Fibroblast of lung (primary cell): ENCODE measurements at regions not wholly inside any gene's neighbourhood (a gene's known extent, or its start where the extent isn't known, plus 50 kb on each side); places are given as distances from the start of the nearest gene placed in this dataset.

Experiments
- DNase-seq, 2 donors: peaks; one replicate each; pipeline versions ENCODE4 v3.0.0 to v3.0.0-alpha.2; 2010; ENCODE audit warnings: low read depth in 2 of 2
- H2AFZ ChIP-seq: 2 replicates; pipeline ENCODE4 v1.5.1; 2012; ENCODE audit warnings: low read length, control low read depth, inconsistent platforms
- H3K27ac ChIP-seq: 2 replicates; pipeline ENCODE4 v1.5.1; 2011; ENCODE audit warnings: low read length, control low read depth; ENCODE audit not compliant: insufficient read depth
- H3K27me3 ChIP-seq: 2 replicates; pipeline ENCODE4 v1.5.1; 2011; ENCODE audit warnings: mild to moderate bottlenecking, low read length; ENCODE audit not compliant: control insufficient read depth, insufficient read depth
- H3K36me3 ChIP-seq: 2 replicates; pipeline ENCODE4 v1.5.1; 2011; ENCODE audit warnings: low read length; ENCODE audit not compliant: control insufficient read depth, insufficient read depth
- H3K4me1 ChIP-seq: 2 replicates; pipeline ENCODE4 v1.5.1; 2011; ENCODE audit warnings: low read length; ENCODE audit not compliant: control insufficient read depth, insufficient read depth; ENCODE audit errors: extremely low read depth
- H3K4me2 ChIP-seq: 2 replicates; pipeline ENCODE4 v1.5.1; 2011; ENCODE audit warnings: low read length, control low read depth; ENCODE audit not compliant: insufficient read depth; ENCODE audit errors: extremely low read depth
- H3K4me3 ChIP-seq, 4 experiments: fragments of 200-600 bp in 1 of 4; sonication (generic) in 1 of 4; replicated peaks in 1 of 4; 2 replicates each; pipeline ENCODE4 v1.5.1; 2011 to 2016; ENCODE audit warnings: low read length in 4 of 4, low read depth in 3 of 4, mild to moderate bottlenecking in 3 of 4, control low read depth in 2 of 4, inconsistent platforms in 1 of 4, mixed read lengths in 1 of 4; ENCODE audit not compliant: insufficient read depth in 1 of 4; ENCODE audit errors: control extremely low read depth in 1 of 4
- H3K79me2 ChIP-seq: 2 replicates; pipeline ENCODE4 v1.5.1; 2012; ENCODE audit warnings: mild to moderate bottlenecking, low read length, inconsistent platforms; ENCODE audit not compliant: control insufficient read depth, insufficient read depth
- H3K9ac ChIP-seq: 2 replicates; pipeline ENCODE4 v1.5.1; 2011; ENCODE audit warnings: mild to moderate bottlenecking, low read length, control low read depth; ENCODE audit not compliant: insufficient read depth
- H3K9me3 ChIP-seq: 2 replicates; pipeline ENCODE4 v1.5.1; 2012; ENCODE audit warnings: low read depth, low read length; ENCODE audit not compliant: control insufficient read depth, insufficient read depth
- H4K20me1 ChIP-seq: 2 replicates; pipeline ENCODE4 v1.5.1; 2011; ENCODE audit warnings: low read length; ENCODE audit not compliant: control insufficient read depth, insufficient read depth; ENCODE audit errors: extremely low read depth
- CTCF ChIP-seq, 2 donors: IDR thresholded peaks in 1 of 2; conservative IDR thresholded peaks in 1 of 2; 1 replicate in 1 of 2; 2 replicates in 1 of 2; pipeline ENCODE4 v1.5.1; 2011 to 2012; ENCODE audit warnings: low read length in 2 of 2, control low read depth in 1 of 2, inconsistent platforms in 1 of 2, low read depth in 1 of 2, mild to moderate bottlenecking in 1 of 2
- EZH2 ChIP-seq: IDR thresholded peaks from 2 replicates; pipeline ENCODE4 v1.5.1; 2012; ENCODE audit warnings: low read length, control low read depth, mild to moderate bottlenecking; ENCODE audit errors: missing control alignments

GRCh38 chr9:73684601-73685000 lies 532.9 kb downstream of the ANXA1 start:
- Histone ChIP-seq H3K27me3 (no peaks in the 10 kb centered on the region), H3K4me3 (no peak overlapping the region), H3K4me1 (no peaks in the 10 kb centered on the region), H3K4me2 (no peak overlapping the region), H3K9ac (no peak overlapping the region), H4K20me1 (no peaks in the 10 kb centered on the region), H3K36me3 (no peaks in the 10 kb centered on the region), H3K27ac (no peak overlapping the region), H2AFZ (no peak overlapping the region), H3K79me2 (no peaks in the 10 kb centered on the region), H3K9me3 (no peaks in the 10 kb centered on the region)
- peak in 1 of 2 donors; percentile 73 for DNase-seq
- TF ChIP-seq EZH2 (no peak), CTCF (conservative IDR thresholded peaks at IDR 0.05 in 1 of 2, IDR thresholded peaks at IDR 0.05 in 1 of 2; ENCODE audit: low read depth in 1 of 2, low read length in 2 of 2) (no peak)

GRCh38 chr9:73685786-73686185 lies 534.1 kb downstream of the ANXA1 start:
- H4K20me1 ChIP-seq: no peaks in the 10 kb centered on the region
- DNase-seq: no peak
- H3K9ac ChIP-seq: no peak overlapping the region
- no peak for TF ChIP-seq CTCF (conservative IDR thresholded peaks at IDR 0.05 in 1 of 2, IDR thresholded peaks at IDR 0.05 in 1 of 2; ENCODE audit: low read depth in 1 of 2, low read length in 2 of 2)
- no peak for TF ChIP-seq EZH2
- H3K36me3 ChIP-seq: no peaks in the 10 kb centered on the region
- no peak overlapping the region for H3K4me2 ChIP-seq
- H3K27ac ChIP-seq: no peak overlapping the region
- no peak overlapping the region for H3K4me3 ChIP-seq
- H3K79me2 ChIP-seq: no peaks in the 10 kb centered on the region
- H3K27me3 ChIP-seq: no peaks in the 10 kb centered on the region
- H2AFZ ChIP-seq: no peak overlapping the region
- H3K9me3 ChIP-seq: no peaks in the 10 kb centered on the region
- no peaks in the 10 kb centered on the region for H3K4me1 ChIP-seq

- Histone ChIP-seq H3K79me2 (no peaks in the 10 kb centered on the region), H2AFZ (no peak overlapping the region), H3K9ac (no peak overlapping the region), H3K27ac (no peak overlapping the region), H3K4me3 (no peak overlapping the region), H3K4me2 (no peak overlapping the region), H3K4me1 (no peaks in the 10 kb centered on the region), H3K36me3 (no peaks in the 10 kb centered on the region), H3K27me3 (no peaks in the 10 kb centered on the region), H4K20me1 (no peaks in the 10 kb centered on the region), H3K9me3 (no peaks in the 10 kb centered on the region)
- DNase-seq: no peak
- TF ChIP-seq EZH2 (no peak), CTCF (conservative IDR thresholded peaks at IDR 0.05 in 1 of 2, IDR thresholded peaks at IDR 0.05 in 1 of 2; ENCODE audit: low read depth in 1 of 2, low read length in 2 of 2) (no peak)
Measured at GRCh38 chr9:73689051-73689870, 537.6 kb downstream of the ANXA1 start.
